Epithelial cell of prostate (primary cell): ENCODE measurements at regions not wholly inside any gene's neighbourhood (a gene's known extent, or its start where the extent isn't known, plus 50 kb on each side); places are given as distances from the start of the nearest gene placed in this dataset.
A peak's percentile ranks its signal among the peaks of the same experiment; 100 is the strongest.
"Not testable (repeated sequence)": the region's sequence is repeated elsewhere in the genome, so short reads cannot be mapped to it uniquely, and the experiment has no call there.

Experiments used
- DNase-seq: peaks from one replicate; pipeline ENCODE4 v3.0.0-alpha.2; 2011; ENCODE audit warnings: low read depth, low spot score
- H3K27ac ChIP-seq: fragments of 450-650 bp; 2 replicates; pipeline ENCODE4 v1.5.1; 2017; ENCODE audit warnings: mild to moderate bottlenecking

- DNase-seq: no peak
- H3K27ac ChIP-seq: no peak overlapping the region
Measured at GRCh38 chr6:144390886-144391285, 105.8 kb downstream of the UTRN start.

- DNase-seq: no peak
Measured at GRCh38 chr6:144392536-144392935, 107.4 kb downstream of the UTRN start.

GRCh38 chr6:144394210-144394609, 109.1 kb downstream of the UTRN start:
- no peak overlapping the region for H3K27ac ChIP-seq
- no peak for DNase-seq

More at GRCh38 chr6:144392536-144392935, 107.4 kb downstream of the UTRN start:
- no peak overlapping the region for H3K27ac ChIP-seq

- no peak for DNase-seq
- no peak overlapping the region for H3K27ac ChIP-seq
Measured at GRCh38 chr6:144395014-144395413, 109.9 kb downstream of the UTRN start.

GRCh38 chr6:144395826-144396225, 110.7 kb downstream of the UTRN start:
- DNase-seq: no peak
- H3K27ac ChIP-seq: no peak overlapping the region

GRCh38 chr6:144397141-144397540, 112.0 kb downstream of the UTRN start:
- DNase-seq: no peak
- H3K27ac ChIP-seq: no peak overlapping the region

- no peak for DNase-seq
- H3K27ac ChIP-seq: no peak overlapping the region
Measured at GRCh38 chr6:144400321-144400720, 115.2 kb downstream of the UTRN start.

- no peak for DNase-seq
- no peak overlapping the region for H3K27ac ChIP-seq
Measured at GRCh38 chr6:144401736-144402733, 116.9 kb downstream of the UTRN start.

GRCh38 chr6:144402750-144403149, 117.6 kb downstream of the UTRN start:
- H3K27ac ChIP-seq: no peak overlapping the region
- DNase-seq: no peak

GRCh38 chr6:144405163-144405562, 120.0 kb downstream of the UTRN start:
- DNase-seq: no peak

GRCh38 chr6:144406796-144407195, 121.7 kb downstream of the UTRN start:
- H3K27ac ChIP-seq: no peak overlapping the region
- no peak for DNase-seq

More at GRCh38 chr6:144405163-144405562, 120.0 kb downstream of the UTRN start:
- H3K27ac ChIP-seq: no peak overlapping the region

- no peak for DNase-seq
Measured at GRCh38 chr6:144408161-144408560, 123.0 kb downstream of the UTRN start.

GRCh38 chr6:144410059-144410458, 124.9 kb downstream of the UTRN start:
- no peak overlapping the region for H3K27ac ChIP-seq
- no peak for DNase-seq

More at GRCh38 chr6:144408161-144408560, 123.0 kb downstream of the UTRN start:
- no peak overlapping the region for H3K27ac ChIP-seq

GRCh38 chr6:144410574-144410973, 125.4 kb downstream of the UTRN start:
- not testable (repeated sequence) for DNase-seq, H3K27ac ChIP-seq

GRCh38 chr6:144411531-144412165, 126.5 kb downstream of the UTRN start:
- peak overlapping the region; percentile 17 for H3K27ac ChIP-seq
- DNase-seq: no peak

GRCh38 chr6:144413418-144413817, 128.3 kb downstream of the UTRN start:
- H3K27ac ChIP-seq: peak overlapping the region; percentile 2
- DNase-seq: no peak

- peak; percentile 80 for DNase-seq
- H3K27ac ChIP-seq: peak overlapping the region; percentile 94
Measured at GRCh38 chr6:144415014-144415413, 129.9 kb downstream of the UTRN start.

- H3K27ac ChIP-seq: peak overlapping the region; percentile 94
- peak; percentile 84 for DNase-seq
Measured at GRCh38 chr6:144415835-144416237, 130.7 kb downstream of the UTRN start.

GRCh38 chr6:144416244-144416643, 131.1 kb downstream of the UTRN start:
- H3K27ac ChIP-seq: peak overlapping the region; percentile 94

GRCh38 chr6:144416773-144417172, 131.6 kb downstream of the UTRN start:
- no peak for DNase-seq
- H3K27ac ChIP-seq: peak overlapping the region; percentile 94

More at GRCh38 chr6:144416244-144416643, 131.1 kb downstream of the UTRN start:
- no peak for DNase-seq

GRCh38 chr6:144417681-144418080, 132.5 kb downstream of the UTRN start:
- H3K27ac ChIP-seq: no peak overlapping the region
- DNase-seq: no peak
